Activated CD4-positive, alpha-beta T cell treated with anti-CD3 and anti-CD28 coated beads for 48 hours (primary cell): ENCODE measurements at regions not wholly inside any gene's neighbourhood (a gene's known extent, or its start where the extent isn't known, plus 50 kb on each side); places are given as distances from the start of the nearest gene placed in this dataset.
"Not testable (repeated sequence)": the region's sequence is repeated elsewhere in the genome, so short reads cannot be mapped to it uniquely, and the experiment has no call there.

Experiments used
- DNase-seq: peaks from one replicate; pipeline ENCODE4 v3.0.0-alpha.2; 2020

DNA sequence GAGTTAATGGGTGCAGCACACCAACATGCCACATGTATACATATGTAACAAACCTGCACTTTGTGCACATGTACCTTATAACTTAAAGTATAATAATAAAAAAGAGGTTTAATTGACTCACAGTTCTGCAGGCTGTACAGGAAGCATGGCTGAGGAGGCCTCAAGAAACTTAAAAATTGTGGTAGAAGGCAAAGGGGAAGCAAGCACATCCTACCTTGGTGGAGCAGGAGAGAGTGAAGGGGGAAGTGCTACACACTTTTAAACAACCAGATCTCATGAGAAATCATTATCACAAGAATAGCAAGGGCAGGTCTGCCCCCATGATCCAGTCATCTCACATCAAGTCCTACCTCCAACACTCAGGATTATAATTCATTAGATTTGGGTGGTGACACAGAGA is 463.5 kb downstream of the CSNK1G3 start:
- DNase-seq = not testable (repeated sequence)

GRCh38 chr5:123966781-123967180 is 454.8 kb downstream of the CSNK1G3 start:
- no peak for DNase-seq

- no peak for DNase-seq
Measured at GRCh38 chr5:123965626-123966025, 453.6 kb downstream of the CSNK1G3 start.

DNA sequence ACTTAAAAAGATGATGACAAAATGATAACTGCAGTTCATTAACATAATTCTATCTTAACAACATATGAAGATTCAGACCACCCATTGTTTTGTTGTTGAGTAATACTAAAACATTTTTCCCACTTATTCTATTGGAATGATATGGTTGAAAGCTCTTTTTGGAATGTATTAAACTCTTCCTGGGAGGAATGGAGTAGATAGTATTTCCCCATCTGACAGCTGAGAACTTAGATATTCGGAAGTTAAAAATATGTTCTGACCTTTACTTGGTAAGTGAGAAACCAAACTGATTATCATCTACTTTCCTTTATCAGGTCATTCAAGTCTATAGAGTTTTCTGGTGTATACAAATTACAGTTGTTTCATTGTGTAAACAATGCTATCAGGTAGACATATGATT is 452.9 kb downstream of the CSNK1G3 start:
- DNase-seq = no peak

DNA sequence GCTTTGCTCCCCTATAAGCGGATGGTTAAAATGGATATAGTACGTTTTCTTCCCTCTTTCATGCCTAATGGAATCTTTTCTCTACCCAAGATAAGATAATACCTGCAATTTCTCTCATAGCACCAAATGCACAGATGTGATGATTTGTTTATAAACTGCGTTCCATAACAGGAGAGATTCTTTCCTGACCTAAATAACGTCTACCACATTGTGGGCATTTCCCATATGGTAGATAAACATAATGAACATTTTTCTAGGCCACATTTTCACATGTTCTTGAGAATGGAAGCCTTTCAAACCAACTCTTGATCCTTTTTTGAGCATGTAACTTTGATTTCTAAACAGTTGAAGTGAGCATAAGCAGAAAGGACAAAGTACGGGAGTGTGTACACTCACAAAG is 448.5 kb downstream of the CSNK1G3 start:
- no peak for DNase-seq

DNA sequence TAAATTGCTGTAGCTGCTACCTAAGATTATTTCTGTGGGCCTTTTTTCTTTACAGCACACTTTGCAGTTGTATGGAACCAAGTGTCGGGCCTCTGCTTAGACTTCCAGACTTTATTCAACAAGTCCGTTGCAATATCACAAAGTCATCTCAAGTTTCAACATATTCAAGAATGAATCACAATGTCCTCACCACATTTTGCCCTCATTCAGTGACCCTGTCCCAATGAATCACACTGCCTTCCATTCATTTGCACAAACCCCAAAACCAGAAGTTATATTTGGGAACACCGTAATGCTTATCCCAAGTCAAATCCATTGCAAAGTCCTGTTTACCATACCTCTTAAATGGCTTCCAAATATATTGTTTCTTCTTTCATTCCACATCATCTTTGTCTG is 439.6 kb downstream of the CSNK1G3 start:
- no peak for DNase-seq

DNA sequence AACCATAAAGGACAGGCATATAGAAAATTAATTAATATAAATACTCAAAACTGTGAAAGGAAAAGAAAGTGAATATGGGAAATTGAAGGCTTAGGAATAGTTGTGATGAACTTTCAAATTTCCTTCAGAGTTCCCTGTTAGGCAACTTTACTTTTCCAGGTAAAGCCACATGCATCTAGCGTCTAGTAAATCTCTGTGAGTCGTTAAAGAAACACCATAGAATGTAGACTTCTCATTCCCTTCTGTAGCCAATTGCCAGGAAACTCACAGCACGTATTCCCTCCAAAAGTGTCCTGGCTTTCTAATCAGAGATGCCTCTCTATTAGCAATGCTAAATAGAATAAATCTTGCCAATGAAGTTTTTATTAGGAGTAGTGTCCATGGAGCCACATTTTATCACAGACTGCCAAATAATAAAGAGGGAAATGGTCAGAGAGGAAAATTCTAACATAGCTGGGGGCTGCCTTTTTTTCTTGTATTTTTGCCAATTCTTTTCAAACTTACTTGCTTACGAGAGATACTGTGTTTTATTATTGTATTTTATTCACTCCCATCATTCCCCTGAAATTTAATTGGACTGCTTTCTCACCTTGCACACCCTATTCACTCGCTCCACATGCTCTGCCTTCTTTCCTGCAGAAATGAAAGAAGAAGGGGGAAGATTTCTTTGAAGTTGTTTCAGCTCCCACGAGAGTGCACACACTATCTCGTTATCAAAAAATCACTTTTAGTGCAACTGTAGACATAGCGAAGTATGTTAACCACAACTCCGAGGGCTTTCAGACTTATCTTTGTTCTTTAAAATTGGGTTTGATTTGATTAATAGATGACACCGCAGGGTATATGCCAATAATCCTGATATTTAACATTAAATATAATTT is 439.0 kb downstream of the CSNK1G3 start:
- DNase-seq = no peak

- DNase-seq = no peak
Measured at GRCh38 chr5:123949807-123950340, 437.9 kb downstream of the CSNK1G3 start.

- DNase-seq = no peak
Measured at GRCh38 chr5:123949043-123949804, 437.2 kb downstream of the CSNK1G3 start.

- no peak for DNase-seq
Measured at GRCh38 chr5:123947797-123948196, 435.8 kb downstream of the CSNK1G3 start.

DNA sequence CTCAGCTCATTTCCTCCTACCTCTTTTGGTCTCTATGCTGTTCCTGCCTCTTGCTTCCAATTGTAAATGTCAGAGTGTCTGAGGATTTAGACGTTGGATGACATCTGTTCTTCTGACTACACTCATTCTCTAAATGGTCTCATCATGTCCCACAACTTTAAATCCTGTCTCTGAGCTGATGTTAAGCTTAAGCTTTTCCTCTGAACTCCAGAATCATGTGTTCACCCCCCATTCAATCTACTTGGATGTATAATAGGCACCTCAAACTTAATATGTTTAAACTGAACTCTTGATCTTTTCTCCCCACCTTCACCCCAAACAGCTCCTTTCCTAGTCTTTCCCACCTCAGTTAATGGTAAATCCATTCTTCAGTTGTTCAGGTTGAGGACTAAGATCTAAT is 433.6 kb downstream of the CSNK1G3 start:
- no peak for DNase-seq

GRCh38 chr5:123943151-123943550 is 431.2 kb downstream of the CSNK1G3 start:
- no peak for DNase-seq

DNA sequence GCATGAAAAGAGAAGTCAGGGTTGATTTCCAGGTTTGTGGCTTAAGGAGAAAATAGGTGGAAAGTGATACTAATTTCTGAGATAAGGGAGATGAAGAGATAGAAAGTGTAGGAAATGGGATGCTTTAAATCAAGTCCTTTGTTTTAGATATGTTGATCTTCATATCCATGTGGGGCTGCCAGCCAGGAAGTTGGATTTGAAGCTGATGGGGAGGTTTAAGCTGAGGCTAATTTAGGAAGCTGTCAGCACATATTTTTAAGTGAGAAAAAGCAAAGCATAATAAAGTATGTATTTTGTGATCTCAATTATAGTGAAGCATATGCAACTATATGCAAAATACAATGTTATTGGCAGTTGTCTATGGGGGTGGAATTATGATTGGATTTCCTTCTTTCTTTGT is 428.4 kb downstream of the CSNK1G3 start:
- DNase-seq = no peak

- DNase-seq = no peak
Measured at GRCh38 chr5:123937230-123937629, 425.3 kb downstream of the CSNK1G3 start.

DNA sequence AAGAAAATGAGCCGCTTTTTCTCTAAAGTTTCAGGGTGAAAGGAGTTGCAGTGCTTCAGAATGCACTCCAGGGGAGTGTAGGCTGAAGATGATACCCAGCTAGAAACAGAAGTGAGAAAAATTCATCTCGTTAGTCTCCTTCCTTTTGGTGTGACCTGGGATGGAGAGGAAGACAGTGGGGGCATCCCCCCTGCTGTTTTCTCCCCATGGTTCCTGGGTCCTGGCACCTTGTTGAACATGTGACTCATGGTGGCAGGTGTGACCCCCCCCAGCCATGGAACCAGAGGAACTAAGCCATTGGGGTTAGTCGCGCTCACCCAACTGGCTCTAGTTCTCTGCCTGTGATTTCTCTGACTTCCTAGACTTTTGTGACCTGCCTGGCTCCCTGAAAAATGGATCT is 424.6 kb downstream of the CSNK1G3 start:
- no peak for DNase-seq

DNA sequence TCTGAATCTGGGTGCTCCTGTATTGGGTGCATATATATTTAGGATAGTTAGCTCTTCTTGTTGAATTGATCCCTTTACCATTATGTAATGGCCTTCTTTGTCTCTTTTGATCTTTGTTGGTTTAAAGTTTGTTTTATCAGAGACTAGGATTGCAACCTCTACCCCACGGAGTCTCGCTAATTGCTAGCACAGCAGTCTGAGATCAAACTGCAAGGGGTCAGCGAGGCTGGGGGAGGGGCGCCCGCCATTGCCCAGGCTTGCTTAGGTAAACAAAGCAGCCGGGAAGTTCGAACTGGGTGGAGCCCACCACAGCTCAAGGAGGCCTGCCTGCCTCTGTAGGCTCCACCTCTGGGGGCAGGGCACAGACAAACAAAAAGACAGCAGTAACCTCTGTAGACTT is 421.8 kb downstream of the CSNK1G3 start:
- not testable (repeated sequence) for DNase-seq

- no peak for DNase-seq
Measured at GRCh38 chr5:123929055-123929474, 417.1 kb downstream of the CSNK1G3 start.

GRCh38 chr5:123928401-123928800 is 416.4 kb downstream of the CSNK1G3 start:
- DNase-seq = no peak

DNA sequence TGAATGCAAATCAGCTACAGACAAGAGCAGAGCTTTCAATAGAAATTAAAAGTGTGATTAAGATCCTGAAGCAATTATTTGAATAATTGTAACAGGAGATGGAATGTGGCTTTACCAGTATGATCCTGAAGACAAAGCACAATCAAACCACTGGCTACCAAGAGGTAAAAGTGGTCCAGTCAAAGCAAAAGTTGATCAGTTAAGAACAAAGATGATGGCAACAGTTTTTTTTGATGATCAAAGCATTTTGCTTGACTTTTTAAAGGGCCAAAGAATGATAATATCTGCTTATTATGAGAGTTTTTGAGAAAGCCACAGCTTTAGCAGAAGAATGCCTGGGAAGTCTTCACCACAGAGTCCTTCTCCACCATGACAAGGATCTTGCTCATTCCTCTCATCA is 409.2 kb downstream of the CSNK1G3 start:
- no peak for DNase-seq

GRCh38 chr5:123916345-123917121 is 404.6 kb downstream of the CSNK1G3 start:
- DNase-seq = no peak

GRCh38 chr5:123914333-123914732 is 402.4 kb downstream of the CSNK1G3 start:
- no peak for DNase-seq

DNA sequence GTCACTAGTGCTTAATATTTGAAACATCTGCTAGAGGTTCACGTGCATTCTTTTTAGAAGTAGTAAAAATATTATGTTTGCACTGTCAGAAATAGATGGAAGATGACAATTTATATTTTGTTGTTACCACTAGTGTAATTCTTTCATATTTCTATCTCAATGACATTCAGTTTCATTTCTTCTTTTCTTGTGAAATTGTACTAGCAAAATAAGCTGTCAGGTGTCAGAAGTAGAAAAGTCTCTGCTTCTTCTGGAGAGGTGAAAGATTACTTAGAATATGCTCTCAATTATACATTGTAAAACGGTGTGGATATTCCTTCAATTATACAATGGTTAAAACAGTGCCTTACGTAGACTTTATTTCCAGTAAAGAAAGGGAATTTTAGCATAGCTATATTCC is 395.4 kb downstream of the CSNK1G3 start:
- DNase-seq = no peak

DNA sequence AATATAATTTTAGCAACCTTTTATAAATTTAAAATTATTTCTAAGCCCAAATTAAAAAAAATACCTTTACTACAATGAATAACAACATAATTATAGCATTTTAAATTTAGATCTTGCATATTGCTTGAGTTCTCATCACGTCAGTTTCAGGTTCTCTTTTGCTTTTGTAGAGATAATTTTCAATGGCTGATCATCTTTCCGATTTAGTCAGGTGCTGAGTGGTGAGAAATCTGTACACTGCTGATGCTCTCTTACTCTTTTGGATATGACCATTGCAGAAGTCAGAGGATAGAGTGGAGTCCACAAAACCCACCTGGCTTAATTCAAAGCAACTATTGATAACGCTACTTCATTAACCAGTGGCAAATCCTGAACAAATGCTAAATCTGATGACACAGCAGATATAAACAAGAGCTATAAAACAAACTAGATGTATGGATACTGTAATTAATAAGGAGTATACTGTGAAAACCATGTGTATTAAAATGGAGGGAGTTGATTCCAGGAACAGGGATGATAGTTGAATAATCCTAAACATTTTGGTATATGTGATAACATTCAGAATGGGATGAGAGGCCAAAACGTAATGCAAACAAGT is 394.8 kb downstream of the CSNK1G3 start:
- DNase-seq = no peak
